ENCODE measurements at regions not wholly inside any gene's neighbourhood (a gene's known extent, or its start where the extent isn't known, plus 50 kb on each side); places are given as distances from the start of the nearest gene placed in this dataset.
"Not testable (repeated sequence)": the region's sequence is repeated elsewhere in the genome, so short reads cannot be mapped to it uniquely, and the experiment has no call there.

DNA sequence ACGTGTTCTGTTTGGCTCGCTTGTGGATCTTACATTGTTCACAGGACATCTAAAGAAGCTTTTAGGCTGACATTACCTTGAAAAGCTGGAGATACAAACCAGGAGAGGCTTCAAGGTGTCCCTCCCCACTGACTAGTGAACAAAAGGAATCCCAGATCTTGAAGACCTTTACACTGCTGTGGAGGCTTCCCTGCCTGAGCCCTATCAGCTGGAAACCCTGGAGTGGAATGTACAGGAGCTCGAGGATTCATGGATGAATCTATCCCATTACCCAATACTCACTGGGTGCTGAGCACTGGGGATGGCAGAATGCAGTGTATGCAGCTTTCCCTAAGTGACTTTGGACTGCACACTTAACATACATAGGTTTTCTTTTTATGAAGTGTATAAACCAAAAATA lies 82.3 kb upstream of the MFGE8 start:
- H3K4me3 ChIP-seq (ENCODE audit: low read depth, low read length): peak overlapping the region; percentile 26
- H3K4me1 Mint-ChIP-seq (ENCODE audit: low read depth, unreplicated experiment): peaks cover 50% of the 10 kb centered on the region
- H3K4me3 Mint-ChIP-seq (ENCODE audit: unreplicated experiment): peak overlapping the region; percentile 62
- TF ChIP-seq, protein P1, sequence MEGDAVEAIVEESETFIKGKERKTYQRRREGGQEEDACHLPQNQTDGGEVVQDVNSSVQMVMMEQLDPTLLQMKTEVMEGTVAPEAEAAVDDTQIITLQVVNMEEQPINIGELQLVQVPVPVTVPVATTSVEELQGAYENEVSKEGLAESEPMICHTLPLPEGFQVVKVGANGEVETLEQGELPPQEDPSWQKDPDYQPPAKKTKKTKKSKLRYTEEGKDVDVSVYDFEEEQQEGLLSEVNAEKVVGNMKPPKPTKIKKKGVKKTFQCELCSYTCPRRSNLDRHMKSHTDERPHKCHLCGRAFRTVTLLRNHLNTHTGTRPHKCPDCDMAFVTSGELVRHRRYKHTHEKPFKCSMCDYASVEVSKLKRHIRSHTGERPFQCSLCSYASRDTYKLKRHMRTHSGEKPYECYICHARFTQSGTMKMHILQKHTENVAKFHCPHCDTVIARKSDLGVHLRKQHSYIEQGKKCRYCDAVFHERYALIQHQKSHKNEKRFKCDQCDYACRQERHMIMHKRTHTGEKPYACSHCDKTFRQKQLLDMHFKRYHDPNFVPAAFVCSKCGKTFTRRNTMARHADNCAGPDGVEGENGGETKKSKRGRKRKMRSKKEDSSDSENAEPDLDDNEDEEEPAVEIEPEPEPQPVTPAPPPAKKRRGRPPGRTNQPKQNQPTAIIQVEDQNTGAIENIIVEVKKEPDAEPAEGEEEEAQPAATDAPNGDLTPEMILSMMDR (IDR thresholded peaks at IDR 0.05; ENCODE audit: insufficient read depth in 1 of 2, low read depth in 1 of 2, low read length in 1 of 2, severe bottlenecking in 1 of 2, unreplicated experiment in 1 of 2): no peak
- peak; percentile 73 to 84 for DNase-seq
- H3K36me3 Mint-ChIP-seq (ENCODE audit: insufficient read depth, unreplicated experiment): peaks cover 16% of the 10 kb centered on the region
- no peaks in the 10 kb centered on the region for H3K9me3 Mint-ChIP-seq (ENCODE audit: unreplicated experiment)
- no peaks in the 10 kb centered on the region for H3K27me3 ChIP-seq (replicated peaks; ENCODE audit: control insufficient read depth, insufficient read depth, low read length)
- peaks cover 58% of the 10 kb centered on the region for H3K4me1 ChIP-seq
- BruUV-seq (replicated peaks): no TSS peak
- no peaks in the 10 kb centered on the region for H3K27me3 Mint-ChIP-seq (ENCODE audit: insufficient read depth, unreplicated experiment)
- ChIA-PET CTCF (interaction anchor here (0.6 to 1.2 kb wide), 5 partner anchors 9 to 464 kb away, joined by 3 to 4 read pairs (median 4); no protein-coding TSS in a partner anchor), POLR2A (interaction anchor here (1.2 to 2.1 kb wide), 3 partner anchors 13 to 90 kb away, joined by 7 to 12 read pairs (median 8); no protein-coding TSS in a partner anchor)
- no peaks in the 10 kb centered on the region for H3K9me3 ChIP-seq
- no peaks in the 10 kb centered on the region for H3K36me3 ChIP-seq (ENCODE audit: control insufficient read depth, insufficient read depth, low read length)
- peak overlapping the region; percentile 77 for H3K27ac Mint-ChIP-seq (ENCODE audit: unreplicated experiment)
- intact Hi-C loops (cut with micrococcal nuclease; ENCODE audit: unreplicated experiment): loop anchor here (1.0 to 10.0 kb wide), 4 partner anchors 21 to 129 kb away; partner anchors contain the start of gene MFGE8

DNA sequence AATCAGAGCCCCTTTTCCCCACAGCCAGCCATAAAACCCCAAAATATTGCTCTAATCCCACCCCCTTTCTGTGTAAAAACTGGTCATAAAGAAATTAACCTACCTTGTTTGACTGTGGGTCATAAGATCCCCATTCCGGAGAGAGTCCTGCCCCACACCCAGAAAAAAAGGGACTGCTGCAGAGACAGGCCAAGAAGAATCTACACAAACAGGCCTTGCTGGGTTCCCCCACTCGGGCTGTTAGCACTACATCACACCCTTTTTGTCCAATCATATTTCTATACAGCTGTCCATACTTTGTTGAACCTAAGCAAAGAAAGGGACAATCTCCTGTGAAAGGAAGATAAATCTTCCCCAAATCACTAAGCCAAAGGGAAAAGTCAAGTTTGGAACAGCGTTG lies 84.4 kb upstream of the MFGE8 start:
- peak overlapping the region; percentile 66 for H3K4me3 Mint-ChIP-seq (ENCODE audit: unreplicated experiment)
- Histone ChIP-seq H3K9me3 (no peaks in the 10 kb centered on the region), H3K4me3 (ENCODE audit: low read depth, low read length) (peak overlapping the region; percentile 9), H3K36me3 (ENCODE audit: control insufficient read depth, insufficient read depth, low read length) (no peaks in the 10 kb centered on the region), H3K27me3 (replicated peaks; ENCODE audit: control insufficient read depth, insufficient read depth, low read length) (no peaks in the 10 kb centered on the region), H3K4me1 (peaks cover 38% of the 10 kb centered on the region)
- H3K36me3 Mint-ChIP-seq (ENCODE audit: insufficient read depth, unreplicated experiment): peaks cover 2% of the 10 kb centered on the region
- H3K27me3 Mint-ChIP-seq (ENCODE audit: insufficient read depth, unreplicated experiment): no peaks in the 10 kb centered on the region
- intact Hi-C loops (cut with micrococcal nuclease; ENCODE audit: unreplicated experiment): loop anchor here (10.0 kb wide), 1 partner anchor 127 kb away; no protein-coding TSS in a partner anchor
- DNase-seq: peak; percentile 62 to 63
- POLR2A ChIA-PET: interaction anchor here (0.6 to 0.7 kb wide), 3 partner anchors 16 to 124 kb away, joined by 3 to 5 read pairs (median 3); no protein-coding TSS in a partner anchor
- H3K27ac Mint-ChIP-seq (ENCODE audit: unreplicated experiment): peak overlapping the region; percentile 69
- TF ChIP-seq, protein P1 (IDR thresholded peaks at IDR 0.05; ENCODE audit: insufficient read depth in 1 of 2, low read depth in 1 of 2, low read length in 1 of 2, severe bottlenecking in 1 of 2, unreplicated experiment in 1 of 2): no peak
- no peaks in the 10 kb centered on the region for H3K9me3 Mint-ChIP-seq (ENCODE audit: unreplicated experiment)
- CTCF ChIA-PET: no interaction called here
- H3K4me1 Mint-ChIP-seq (ENCODE audit: low read depth, unreplicated experiment): peaks cover 36% of the 10 kb centered on the region
- no TSS peak for BruUV-seq (replicated peaks)

DNA sequence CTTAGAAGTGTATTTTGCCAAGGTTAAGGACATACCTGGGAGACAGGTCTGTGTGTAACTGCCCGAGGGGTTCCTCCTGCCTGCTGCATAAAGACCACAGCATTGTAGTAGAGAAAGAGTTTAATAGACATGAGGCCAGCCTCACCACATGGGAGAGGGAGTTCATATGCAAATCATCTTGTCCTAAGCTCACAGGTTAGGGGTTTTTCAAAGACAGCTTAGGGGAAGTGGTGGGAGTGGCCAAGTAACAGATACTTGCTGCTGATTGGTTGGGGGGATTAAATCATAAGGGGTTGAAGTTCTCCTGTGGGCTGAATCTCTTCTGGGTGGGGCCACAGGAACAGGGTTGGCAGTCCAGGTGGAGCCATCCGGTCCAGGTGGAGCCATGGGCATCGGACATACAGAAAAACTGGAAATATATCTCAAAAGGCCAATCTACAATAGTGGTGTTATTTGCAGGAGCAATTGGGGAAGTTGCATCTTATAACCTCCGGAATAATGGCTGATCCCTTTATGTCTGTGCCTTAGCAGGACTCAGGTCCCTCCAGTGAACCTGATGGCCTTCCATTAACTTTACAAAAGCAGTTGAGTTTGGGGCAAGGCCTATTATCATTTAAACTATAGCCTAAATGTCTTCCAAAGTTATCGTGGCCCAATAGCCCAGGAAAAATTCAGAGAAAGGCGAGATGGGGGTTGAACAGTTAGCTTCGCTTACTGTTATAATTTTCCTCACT lies 86.0 kb upstream of the MFGE8 start:
- ChIA-PET CTCF (interaction anchor here (0.6 to 1.9 kb wide), 2 partner anchors 18 to 94 kb away, joined by 3 to 5 read pairs; no protein-coding TSS in a partner anchor), POLR2A (no interaction called here)
- H3K36me3 ChIP-seq (ENCODE audit: control insufficient read depth, insufficient read depth, low read length): no peaks in the 10 kb centered on the region
- H3K27me3 ChIP-seq (replicated peaks; ENCODE audit: control insufficient read depth, insufficient read depth, low read length): no peaks in the 10 kb centered on the region
- H3K36me3 Mint-ChIP-seq (ENCODE audit: insufficient read depth, unreplicated experiment): no peaks in the 10 kb centered on the region
- DNase-seq: peak in 1 of 2 experiments; percentile 38
- H3K27me3 Mint-ChIP-seq (ENCODE audit: insufficient read depth, unreplicated experiment): no peaks in the 10 kb centered on the region
- intact Hi-C loops (cut with micrococcal nuclease; ENCODE audit: unreplicated experiment): loop anchor here (10.0 kb wide), 1 partner anchor 126 kb away; no protein-coding TSS in a partner anchor
- no peak overlapping the region for H3K4me3 ChIP-seq (ENCODE audit: low read depth, low read length)
- H3K9me3 Mint-ChIP-seq (ENCODE audit: unreplicated experiment): no peaks in the 10 kb centered on the region
- TF ChIP-seq, protein P1 (IDR thresholded peaks at IDR 0.05; ENCODE audit: insufficient read depth in 1 of 2, low read depth in 1 of 2, low read length in 1 of 2, severe bottlenecking in 1 of 2, unreplicated experiment in 1 of 2): no peak
- no peaks in the 10 kb centered on the region for H3K9me3 ChIP-seq
- peaks cover 41% of the 10 kb centered on the region for H3K4me1 ChIP-seq
- no TSS peak for BruUV-seq (replicated peaks)
- no peak overlapping the region for H3K4me3 Mint-ChIP-seq (ENCODE audit: unreplicated experiment)
- H3K27ac Mint-ChIP-seq (ENCODE audit: unreplicated experiment): no peak overlapping the region
- H3K4me1 Mint-ChIP-seq (ENCODE audit: low read depth, unreplicated experiment): peaks cover 35% of the 10 kb centered on the region

DNA sequence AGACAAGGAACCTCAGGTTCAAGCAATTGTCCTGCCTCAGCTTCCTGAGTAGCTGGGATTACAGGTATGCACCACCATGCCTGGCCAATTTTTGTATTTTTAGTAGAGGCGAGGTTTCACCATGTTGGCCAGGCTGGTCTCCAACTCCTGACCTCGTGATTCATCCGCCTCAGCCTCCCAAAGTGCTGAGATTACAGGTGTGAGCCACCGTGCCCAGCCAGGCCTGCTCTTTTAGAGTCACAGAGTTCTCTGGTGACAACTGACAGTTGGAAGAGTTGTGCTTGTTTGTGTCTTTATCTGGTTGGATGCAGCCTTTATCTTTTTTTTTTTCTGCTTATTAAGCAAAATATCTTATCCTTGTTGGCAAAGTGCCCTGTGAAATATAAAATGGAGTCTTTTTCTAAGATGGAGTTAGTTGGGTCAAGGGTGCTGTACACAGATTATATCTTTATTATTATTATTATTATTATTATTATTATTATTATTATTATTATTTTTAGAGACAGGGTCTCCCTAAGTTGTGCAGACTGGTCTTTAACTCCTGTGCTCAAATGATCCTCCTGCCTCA lies 86.5 kb upstream of the ABHD2 start:
- peaks cover 31% of the 10 kb centered on the region for H3K4me1 ChIP-seq
- H3K36me3 Mint-ChIP-seq (ENCODE audit: insufficient read depth, unreplicated experiment); intact Hi-C loops (cut with micrococcal nuclease; ENCODE audit: unreplicated experiment); BruUV-seq (replicated peaks); DNase-seq; H3K4me3 ChIP-seq (ENCODE audit: low read depth, low read length); H3K9me3 ChIP-seq; H3K27me3 ChIP-seq (replicated peaks; ENCODE audit: control insufficient read depth, insufficient read depth, low read length); H3K27me3 Mint-ChIP-seq (ENCODE audit: insufficient read depth, unreplicated experiment); H3K36me3 ChIP-seq (ENCODE audit: control insufficient read depth, insufficient read depth, low read length); H3K27ac Mint-ChIP-seq (ENCODE audit: unreplicated experiment); H3K9me3 Mint-ChIP-seq (ENCODE audit: unreplicated experiment); H3K4me3 Mint-ChIP-seq (ENCODE audit: unreplicated experiment): not testable (repeated sequence)
- ChIA-PET CTCF (interaction anchor here (0.9 to 3.3 kb wide), 2 partner anchors 90 to 97 kb away, joined by 3 to 48 read pairs; no protein-coding TSS in a partner anchor), POLR2A (interaction anchor here (0.6 kb wide), 1 partner anchor 8 kb away, joined by 3 read pairs; no protein-coding TSS in a partner anchor)
- peaks cover 26% of the 10 kb centered on the region for H3K4me1 Mint-ChIP-seq (ENCODE audit: low read depth, unreplicated experiment)

Data from Caco-2 (cell line).